ENCODE measurements at regions not wholly inside any gene's neighbourhood (a gene's known extent, or its start where the extent isn't known, plus 50 kb on each side); places are given as distances from the start of the nearest gene placed in this dataset.

GRCh38 chr1:38700077-38700470 is 159.5 kb downstream of the RRAGC start:
- no peak overlapping the region for H3K4me3 Mint-ChIP-seq (ENCODE audit: low read depth, unreplicated experiment)
- intact Hi-C loops (cut with micrococcal nuclease; ENCODE audit: unreplicated experiment) = no loop called here
- H3K9me3 Mint-ChIP-seq (ENCODE audit: low read depth, unreplicated experiment) = no peaks in the 10 kb centered on the region
- no peaks in the 10 kb centered on the region for H3K36me3 Mint-ChIP-seq (ENCODE audit: insufficient read depth, unreplicated experiment)
- CTCF ChIA-PET = no interaction called here
- DNase-seq = no peak
- H3K27ac Mint-ChIP-seq (ENCODE audit: unreplicated experiment) = no peak overlapping the region
- no peak for TF ChIP-seq CTCF (IDR thresholded peaks at IDR 0.05; ENCODE audit: unreplicated experiment)
- BruUV-seq (replicated peaks) = no TSS peak
- H3K4me1 Mint-ChIP-seq (ENCODE audit: low read depth, unreplicated experiment) = no peaks in the 10 kb centered on the region
- peaks cover 78% of the 10 kb centered on the region for H3K27me3 Mint-ChIP-seq (ENCODE audit: unreplicated experiment)

- intact Hi-C loops (cut with micrococcal nuclease; ENCODE audit: unreplicated experiment) = no loop called here
- DNase-seq = no peak
- CTCF ChIA-PET = no interaction called here
- TF ChIP-seq CTCF (IDR thresholded peaks at IDR 0.05; ENCODE audit: unreplicated experiment) = no peak
- Mint-ChIP-seq H3K4me1 (ENCODE audit: low read depth, unreplicated experiment) (no peaks in the 10 kb centered on the region), H3K4me3 (ENCODE audit: low read depth, unreplicated experiment) (no peak overlapping the region), H3K9me3 (ENCODE audit: low read depth, unreplicated experiment) (no peaks in the 10 kb centered on the region), H3K27ac (ENCODE audit: unreplicated experiment) (no peak overlapping the region), H3K27me3 (ENCODE audit: unreplicated experiment) (peaks cover 78% of the 10 kb centered on the region), H3K36me3 (ENCODE audit: insufficient read depth, unreplicated experiment) (no peaks in the 10 kb centered on the region)
- no TSS peak for BruUV-seq (replicated peaks)
These were observed 160.1 kb downstream of the RRAGC start for GRCh38 chr1:38699330-38700076.

GRCh38 chr1:38697387-38697786 is 162.2 kb downstream of the RRAGC start:
- Mint-ChIP-seq H3K27me3 (ENCODE audit: unreplicated experiment) (peaks cover 79% of the 10 kb centered on the region), H3K4me1 (ENCODE audit: low read depth, unreplicated experiment) (no peaks in the 10 kb centered on the region), H3K9me3 (ENCODE audit: low read depth, unreplicated experiment) (no peaks in the 10 kb centered on the region), H3K4me3 (ENCODE audit: low read depth, unreplicated experiment) (no peak overlapping the region), H3K27ac (ENCODE audit: unreplicated experiment) (no peak overlapping the region), H3K36me3 (ENCODE audit: insufficient read depth, unreplicated experiment) (no peaks in the 10 kb centered on the region)
- no peak for TF ChIP-seq CTCF (IDR thresholded peaks at IDR 0.05; ENCODE audit: unreplicated experiment)
- BruUV-seq (replicated peaks) = no TSS peak
- intact Hi-C loops (cut with micrococcal nuclease; ENCODE audit: unreplicated experiment) = no loop called here
- no peak for DNase-seq
- CTCF ChIA-PET = no interaction called here

- CTCF ChIA-PET = no interaction called here
- intact Hi-C loops (cut with micrococcal nuclease; ENCODE audit: unreplicated experiment) = no loop called here
- Mint-ChIP-seq H3K27me3 (ENCODE audit: unreplicated experiment) (peaks cover 73% of the 10 kb centered on the region), H3K36me3 (ENCODE audit: insufficient read depth, unreplicated experiment) (no peaks in the 10 kb centered on the region), H3K9me3 (ENCODE audit: low read depth, unreplicated experiment) (no peaks in the 10 kb centered on the region), H3K27ac (ENCODE audit: unreplicated experiment) (no peak overlapping the region), H3K4me3 (ENCODE audit: low read depth, unreplicated experiment) (no peak overlapping the region), H3K4me1 (ENCODE audit: low read depth, unreplicated experiment) (no peaks in the 10 kb centered on the region)
- no peak for DNase-seq
- TF ChIP-seq CTCF (IDR thresholded peaks at IDR 0.05; ENCODE audit: unreplicated experiment) = no peak
- no TSS peak for BruUV-seq (replicated peaks)
These were observed 163.2 kb downstream of the RRAGC start for GRCh38 chr1:38696371-38696770.

Measured in Calu3 (cell line).